NCI-H82 treated with DMSO at 0.1 percent for 48 hours (cell line): ENCODE measurements at regions not wholly inside any gene's neighbourhood (a gene's known extent, or its start where the extent isn't known, plus 50 kb on each side); places are given as distances from the start of the nearest gene placed in this dataset.
"Not testable (repeated sequence)": the region's sequence is repeated elsewhere in the genome, so short reads cannot be mapped to it uniquely, and the experiment has no call there.

Experiments
- DNase-seq: peaks from one replicate; lab custom pipeline; 2025; ENCODE audit not compliant: unreplicated experiment; lab: John Stamatoyannopoulos, UW

DNA sequence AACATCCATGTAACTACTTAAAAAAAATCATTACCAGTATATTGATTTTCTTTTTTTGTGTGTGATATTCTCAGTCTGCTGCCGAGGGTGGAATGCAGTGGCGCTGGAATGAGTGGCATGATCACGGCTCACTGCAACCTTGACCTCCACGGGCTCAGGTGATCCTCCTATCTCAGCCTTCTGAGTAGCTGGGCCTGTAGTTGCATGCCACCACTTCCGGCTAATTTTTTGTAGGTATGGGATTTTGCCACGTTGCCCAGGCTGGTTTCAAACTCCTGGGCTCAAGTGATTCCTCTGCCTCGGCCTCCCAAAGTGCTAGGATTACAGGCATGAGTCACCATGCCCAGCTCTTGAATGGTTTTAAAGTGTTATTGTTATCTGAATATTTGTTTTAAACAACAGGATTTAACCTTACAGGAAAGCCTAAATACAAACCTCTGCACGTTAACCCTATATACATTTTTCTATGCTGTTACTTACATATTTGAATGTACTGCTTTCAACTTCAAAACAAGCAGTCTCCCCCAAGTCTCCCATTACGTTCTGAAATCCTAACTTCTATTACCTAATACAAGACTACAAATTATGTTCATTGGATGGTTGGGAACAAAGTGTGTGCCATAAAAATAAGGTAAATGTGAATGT, 61.7 kb downstream of the KPNA2 start:
- DNase-seq, result no peak

DNA sequence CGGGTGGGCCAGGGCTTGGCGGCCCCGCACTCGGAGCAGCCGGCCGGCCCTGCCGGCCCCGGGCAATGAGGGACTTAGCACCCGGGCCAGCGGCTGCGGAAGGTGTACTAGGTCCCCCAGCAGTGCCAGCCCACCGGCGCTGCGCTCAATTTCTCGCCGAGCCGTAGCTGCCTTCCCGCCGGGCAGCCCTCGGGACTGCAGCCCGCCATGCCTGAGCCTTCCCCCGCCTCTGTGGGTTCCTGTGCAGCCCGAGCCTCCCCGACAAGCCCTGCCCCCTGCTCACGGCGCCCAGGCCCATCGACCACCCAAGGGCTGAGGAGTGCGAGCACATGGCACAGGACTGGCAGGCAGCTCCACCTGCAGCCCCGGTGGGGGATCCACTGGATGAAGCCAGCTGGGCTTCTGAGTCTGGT, 63.8 kb downstream of the KPNA2 start:
- DNase-seq, result not testable (repeated sequence)

- no peak for DNase-seq
Observed at GRCh38 chr17:68100000-68100641, 64.6 kb downstream of the KPNA2 start.

- DNase-seq, result peak; percentile 54
Observed at GRCh38 chr17:68101075-68101986, 65.8 kb downstream of the KPNA2 start.

GRCh38 chr17:68101987-68102314, 66.4 kb downstream of the KPNA2 start:
- DNase-seq, result no peak

DNA sequence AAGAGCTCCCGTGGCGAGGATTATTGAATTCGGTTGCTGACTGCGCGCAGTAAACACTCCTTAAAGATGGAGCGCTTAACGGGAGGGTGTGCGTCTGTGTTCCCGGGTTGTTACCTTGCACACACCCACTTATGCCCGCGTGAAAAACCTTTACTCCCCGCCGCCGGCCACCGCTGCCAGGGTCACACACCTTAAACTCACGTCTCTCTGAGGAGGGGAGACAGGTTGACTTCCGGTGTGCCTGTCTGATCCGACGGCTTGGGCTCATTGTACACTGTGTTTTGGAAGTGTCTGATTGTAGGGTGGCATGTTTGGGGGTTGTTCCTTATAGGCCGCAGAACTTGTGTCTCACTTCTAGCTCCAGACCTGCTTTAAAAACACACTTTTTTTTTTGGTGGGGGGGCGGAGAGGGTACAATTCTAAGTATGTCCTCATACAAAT, 66.8 kb downstream of the KPNA2 start:
- no peak for DNase-seq

DNA sequence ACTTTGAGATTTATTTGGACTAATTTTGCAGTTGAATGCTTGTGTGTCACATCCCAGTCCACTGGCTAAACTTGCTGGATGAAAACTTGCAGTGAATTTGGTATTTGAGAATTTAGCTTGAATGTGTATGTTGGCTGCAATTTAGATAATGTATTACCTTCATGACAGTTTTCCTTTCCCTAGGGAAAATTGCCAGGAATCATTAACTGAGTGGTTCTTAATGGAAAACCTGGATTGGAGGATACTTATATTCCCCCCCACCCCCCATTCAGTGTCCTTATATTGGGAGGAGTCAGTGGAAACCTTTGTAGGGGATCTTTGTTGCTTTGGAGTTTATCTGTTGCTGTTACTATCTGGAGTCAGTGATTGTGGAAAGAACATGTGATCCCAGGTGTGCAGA, 67.6 kb downstream of the KPNA2 start:
- DNase-seq, result no peak

DNA sequence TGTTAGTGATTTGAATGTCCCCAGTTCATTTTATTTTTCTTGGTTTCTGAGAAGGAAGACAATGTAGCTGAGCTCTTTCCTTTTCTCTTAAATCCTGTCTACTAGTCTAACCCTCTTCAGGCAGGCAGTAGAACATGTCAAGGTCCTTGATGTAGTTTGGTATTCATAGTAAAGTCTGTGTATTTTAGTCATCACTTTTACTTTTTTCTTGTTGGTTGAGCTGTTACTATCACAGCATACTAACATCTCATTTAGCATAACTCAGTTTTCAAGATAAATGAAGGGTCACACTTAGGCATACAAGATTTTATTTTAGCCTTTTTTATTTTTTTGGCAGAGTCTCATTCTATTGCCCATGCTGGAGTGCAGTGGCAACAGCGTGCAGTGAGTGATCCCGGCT, 70.5 kb downstream of the KPNA2 start:
- no peak for DNase-seq

DNA sequence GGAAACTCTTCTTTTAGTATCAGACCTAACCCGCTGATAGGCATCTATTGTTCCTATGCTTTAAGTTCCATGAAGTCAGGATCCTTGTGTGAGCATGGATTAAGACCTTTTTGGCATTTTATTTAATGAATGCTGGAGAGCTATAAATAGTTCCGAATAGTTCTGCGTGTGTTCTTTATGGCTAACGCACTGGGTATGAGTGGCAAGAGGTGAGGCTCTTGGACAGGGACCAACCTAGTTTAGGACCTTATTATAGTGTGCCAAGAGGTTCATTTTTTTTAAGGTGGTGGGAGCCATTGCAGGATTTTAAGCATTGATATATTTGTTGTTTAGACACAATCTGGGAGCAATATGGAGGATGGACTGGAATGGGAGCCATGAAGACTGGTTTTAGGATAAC, 71.8 kb downstream of the KPNA2 start:
- no peak for DNase-seq

DNA sequence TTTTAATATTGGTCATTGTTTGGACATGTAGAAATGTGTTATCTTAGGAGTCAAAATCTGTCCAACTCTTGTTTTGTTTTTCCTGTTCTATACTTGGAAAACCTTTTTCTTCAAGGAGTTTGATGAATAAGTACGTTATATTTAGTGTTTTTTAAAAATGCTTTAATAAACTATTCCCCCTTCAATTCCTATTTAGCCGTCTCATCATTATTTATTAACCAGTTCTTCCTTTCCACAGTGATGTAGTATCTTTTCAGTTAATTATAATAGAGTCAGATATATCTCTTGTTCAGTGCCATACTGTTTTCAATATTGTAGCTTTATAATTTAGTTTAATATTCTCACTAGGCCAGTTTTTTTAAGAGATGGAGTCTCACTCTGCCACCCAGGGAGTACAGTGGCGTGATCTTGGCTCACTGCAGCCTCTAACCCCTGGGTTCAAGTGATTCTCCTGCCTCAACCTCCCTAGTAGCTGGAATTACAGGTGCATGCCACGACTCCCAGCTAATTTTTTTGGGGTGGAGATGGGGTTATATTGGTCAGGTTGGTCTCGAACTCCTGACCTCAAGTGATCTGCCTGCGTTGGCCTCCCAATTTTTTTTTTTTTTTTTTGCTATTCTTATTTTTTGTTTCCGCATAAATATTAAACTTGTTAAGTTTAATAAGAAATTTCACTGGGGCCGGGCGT, 72.9 kb downstream of the KPNA2 start:
- DNase-seq, result no peak

- not testable (repeated sequence) for DNase-seq
Observed at GRCh38 chr17:68109404-68109803, 73.9 kb downstream of the KPNA2 start.

DNA sequence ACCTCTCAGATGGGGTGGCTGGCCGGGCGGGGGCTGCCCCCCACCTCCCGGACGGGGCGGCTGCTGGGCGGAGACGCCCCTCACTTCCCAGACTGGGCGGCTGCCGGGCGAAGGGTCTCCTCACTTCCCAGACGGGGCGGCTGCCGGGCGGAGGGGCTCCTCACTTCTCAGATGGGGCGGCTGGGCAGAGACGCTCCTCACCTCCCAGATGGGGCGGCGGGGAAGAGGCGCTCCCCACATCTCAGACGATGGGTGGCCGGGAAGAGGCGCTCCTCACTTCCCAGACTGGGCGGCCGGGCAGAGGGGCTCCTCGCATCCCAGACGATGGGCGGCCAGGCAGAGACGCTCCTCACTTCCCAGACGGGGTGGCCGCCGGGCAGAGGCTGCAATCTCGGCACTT, 80.7 kb downstream of the KPNA2 start:
- not testable (repeated sequence) for DNase-seq

DNA sequence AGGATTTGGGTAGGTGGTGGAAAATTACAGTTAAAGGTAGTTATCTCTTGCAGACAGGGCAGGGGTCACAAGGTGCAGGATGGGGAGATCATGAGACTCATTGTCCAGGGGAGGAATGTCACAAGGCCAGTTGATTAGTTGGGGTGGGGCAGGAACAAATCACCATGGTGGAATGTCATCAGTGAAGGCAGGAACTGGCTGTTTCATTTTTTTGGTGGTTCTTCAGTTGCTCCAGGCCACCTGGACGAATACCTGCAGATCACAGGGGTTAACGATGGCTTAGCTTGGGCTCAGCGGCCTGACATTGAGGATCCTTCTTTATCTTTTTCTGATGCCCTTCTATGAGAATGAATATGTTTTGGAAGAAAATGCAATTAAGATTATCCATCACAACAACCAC, 87.1 kb downstream of the KPNA2 start:
- DNase-seq, result no peak

GRCh38 chr17:68125111-68125870, 89.8 kb downstream of the KPNA2 start:
- DNase-seq, result no peak

DNA sequence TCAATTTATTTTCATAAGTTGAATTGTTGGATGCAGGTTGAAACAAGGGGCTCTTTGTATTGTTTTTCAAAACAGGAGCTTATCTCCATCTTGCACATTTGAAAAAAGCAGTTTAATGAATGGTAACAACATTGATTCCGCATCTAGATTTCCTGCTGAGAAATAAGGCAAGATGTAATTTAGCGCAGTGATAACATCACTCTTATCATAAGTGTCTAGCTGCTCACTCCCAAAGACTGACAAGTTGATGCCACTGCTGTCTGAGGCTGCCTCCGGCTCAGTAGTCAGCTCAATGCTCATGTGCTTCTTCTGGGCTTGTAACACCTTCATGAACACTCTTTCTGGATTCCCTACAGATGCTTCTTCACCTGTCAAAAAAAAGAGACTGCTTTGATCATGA, 92.4 kb downstream of the KPNA2 start:
- no peak for DNase-seq

DNA sequence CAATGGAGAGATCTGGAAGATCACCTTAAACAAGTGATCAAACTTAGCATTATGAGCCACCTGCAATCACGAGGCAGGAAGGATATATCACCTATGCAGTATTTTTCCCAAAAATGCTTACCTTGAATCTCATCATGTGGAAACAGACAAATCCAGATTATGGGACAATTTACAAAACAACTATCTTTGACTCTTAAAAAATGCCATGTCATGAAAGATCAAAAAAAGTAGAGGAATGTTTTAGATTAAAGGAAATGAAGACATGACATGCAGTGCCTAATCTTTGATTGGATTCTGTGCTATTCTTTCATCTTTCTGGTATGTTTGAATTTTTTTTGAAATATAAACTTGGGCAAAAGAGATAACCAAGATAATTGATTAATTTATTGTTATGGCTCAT, 95.9 kb downstream of the KPNA2 start:
- DNase-seq, result no peak

DNA sequence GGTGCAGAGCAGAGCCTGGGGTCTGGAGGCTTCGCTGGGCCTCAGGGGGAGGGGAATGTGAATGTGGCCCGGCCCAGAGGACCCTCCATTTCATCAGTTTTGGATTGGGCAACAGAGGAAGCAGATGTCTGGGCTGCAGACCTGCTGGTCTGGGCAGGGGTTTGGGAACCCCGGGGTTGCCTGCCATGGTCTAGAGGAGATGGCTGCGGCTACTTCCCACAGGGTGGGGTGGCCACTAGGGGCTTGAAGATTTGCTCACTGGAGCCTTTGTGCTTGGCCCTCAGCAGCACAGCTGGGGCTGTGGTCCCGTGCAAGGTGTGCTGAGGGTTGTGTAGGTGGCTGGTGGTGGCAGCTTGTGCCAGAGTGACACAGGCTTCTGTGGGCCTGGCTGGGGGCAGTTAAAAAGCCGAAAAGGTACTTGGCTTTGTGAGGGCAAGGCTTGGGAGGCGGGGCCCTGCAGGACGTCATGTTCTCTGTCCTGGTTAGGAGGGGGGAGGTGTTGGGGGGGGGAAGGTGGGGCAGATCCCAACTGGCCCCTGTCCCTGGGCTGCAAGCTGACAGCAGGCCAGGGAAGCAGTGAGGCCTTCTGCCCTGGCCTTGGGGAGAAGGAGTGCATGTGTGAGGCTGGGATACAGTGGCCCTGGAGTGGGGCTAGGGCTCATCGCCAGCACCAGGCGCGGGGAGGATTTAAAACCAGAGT, 98.0 kb downstream of the KPNA2 start:
- DNase-seq, result no peak

GRCh38 chr17:68134046-68134637, 98.6 kb downstream of the KPNA2 start:
- no peak for DNase-seq

DNA sequence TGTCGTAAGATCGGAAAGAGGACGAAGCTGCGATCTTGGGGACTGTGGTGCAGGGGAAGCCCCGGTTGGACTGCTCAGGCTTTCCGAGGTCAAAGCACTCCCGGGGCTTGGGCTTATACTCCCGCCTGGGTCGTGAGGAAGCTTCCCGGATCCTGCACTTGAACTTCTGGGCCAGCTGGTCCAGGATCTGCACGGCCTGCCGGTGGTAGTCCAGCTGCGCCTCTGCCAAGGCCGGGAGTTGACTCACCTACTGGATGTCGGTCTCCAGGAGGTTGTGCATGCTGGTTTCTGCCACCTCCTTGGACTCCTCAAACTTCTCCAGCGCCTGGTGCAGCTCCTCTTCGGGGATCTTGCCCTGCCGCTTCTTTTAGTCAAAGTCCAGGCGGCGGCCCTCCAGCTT, 99.2 kb downstream of the KPNA2 start:
- DNase-seq, result no peak
